Epidermal melanocyte (primary cell): ENCODE measurements at regions not wholly inside any gene's neighbourhood (a gene's known extent, or its start where the extent isn't known, plus 50 kb on each side); places are given as distances from the start of the nearest gene placed in this dataset.

ENCODE experiments used
- DNase-seq: peaks from one replicate; pipeline ENCODE4 v3.0.0; 2011; ENCODE audit warnings: low spot score; ENCODE audit not compliant: insufficient read length

DNA sequence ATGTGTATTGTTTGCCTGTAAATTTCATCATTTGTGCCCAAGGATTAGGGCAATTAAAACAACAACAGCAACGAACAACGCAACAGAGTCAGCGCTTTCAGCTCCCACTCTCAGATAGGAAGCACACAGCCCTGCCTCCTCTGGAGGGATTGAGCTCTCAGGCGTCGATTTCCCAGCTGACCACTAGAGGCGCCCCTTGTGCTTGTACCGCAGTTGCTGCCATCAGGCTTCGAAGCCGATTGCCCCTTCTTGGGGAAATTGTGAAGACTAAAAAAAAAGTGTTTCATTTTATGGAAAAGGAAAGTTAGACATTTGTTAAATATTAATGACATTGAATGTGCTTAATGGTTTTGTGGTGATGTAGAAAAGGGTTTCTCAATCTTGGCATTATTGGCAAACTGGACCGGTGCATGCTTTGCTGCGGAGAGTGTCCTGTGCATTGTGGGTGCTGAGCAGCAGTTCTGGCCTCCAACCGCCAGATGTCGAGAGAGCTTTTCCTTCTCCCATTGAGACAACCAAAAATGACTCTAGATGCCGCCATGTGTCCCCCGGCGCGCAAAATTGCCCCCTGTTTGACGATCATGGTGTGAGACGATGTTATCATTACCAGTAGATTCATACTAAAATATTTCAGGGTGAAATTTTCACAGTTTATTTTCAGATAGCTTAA, 650.4 kb upstream of the RBFOX1 start:
- no peak for DNase-seq

DNA sequence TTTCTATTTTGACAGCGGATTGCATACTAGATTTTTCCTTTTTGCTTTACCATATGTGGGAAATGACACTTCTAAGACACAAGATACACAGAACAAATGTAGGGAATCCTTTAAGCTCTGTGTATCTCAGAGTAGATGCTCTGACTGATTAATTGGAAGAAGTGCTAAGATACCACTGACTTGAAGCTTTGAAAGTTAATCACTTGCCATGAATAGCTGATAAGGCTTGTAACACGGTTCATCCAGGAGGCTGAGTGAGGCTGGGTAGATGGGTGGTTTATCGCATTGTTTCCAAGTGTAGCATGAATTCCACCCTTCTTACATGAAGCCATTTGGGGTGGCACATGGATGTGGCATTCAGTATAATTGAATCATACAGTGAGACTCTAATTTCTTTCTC, 654.1 kb upstream of the RBFOX1 start:
- no peak for DNase-seq

DNA sequence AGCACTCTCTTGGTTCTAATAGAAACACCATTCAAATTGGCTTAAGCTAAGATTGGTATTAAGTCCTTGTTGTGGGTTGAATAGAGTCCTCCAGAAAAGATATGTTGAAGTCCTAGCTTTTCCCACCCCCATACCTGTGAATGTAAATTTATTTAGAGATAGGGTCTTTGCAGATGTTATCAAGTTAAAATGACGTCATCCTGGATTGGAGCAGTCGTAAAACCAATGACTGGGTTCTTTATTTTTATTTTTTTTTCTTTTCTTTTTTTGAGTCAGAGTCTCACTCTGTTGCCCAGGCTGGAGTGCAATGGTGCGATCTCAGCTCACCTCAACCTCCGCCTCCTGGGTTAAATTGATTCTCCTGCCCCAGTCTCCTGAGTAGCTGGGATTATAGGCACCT, 658.6 kb upstream of the RBFOX1 start:
- DNase-seq = no peak

DNA sequence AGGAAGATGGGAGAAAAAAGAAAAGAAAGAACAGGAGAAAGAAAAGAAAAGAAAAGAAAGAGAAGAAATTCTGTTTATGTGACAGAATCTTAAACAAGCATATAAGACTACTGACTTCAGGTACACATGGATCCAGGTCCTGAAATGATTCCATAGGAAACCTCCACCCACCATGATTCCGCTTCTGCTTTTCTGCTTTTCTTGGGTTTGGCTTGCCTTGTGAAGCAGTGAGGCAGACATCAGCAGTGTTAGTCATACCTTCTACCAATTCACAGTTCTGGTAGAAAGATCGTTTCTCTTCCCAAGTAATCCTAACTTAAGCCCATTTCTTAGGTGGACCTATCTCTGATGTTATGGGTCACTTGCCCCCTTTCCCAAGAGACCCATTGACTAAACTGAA, 660.1 kb upstream of the RBFOX1 start:
- no peak for DNase-seq

- no peak for DNase-seq
Observed at GRCh38 chr16:6667393-6667792, 665.3 kb upstream of the RBFOX1 start.

- no peak for DNase-seq
Observed at GRCh38 chr16:6665126-6665525, 667.5 kb upstream of the RBFOX1 start.

DNA sequence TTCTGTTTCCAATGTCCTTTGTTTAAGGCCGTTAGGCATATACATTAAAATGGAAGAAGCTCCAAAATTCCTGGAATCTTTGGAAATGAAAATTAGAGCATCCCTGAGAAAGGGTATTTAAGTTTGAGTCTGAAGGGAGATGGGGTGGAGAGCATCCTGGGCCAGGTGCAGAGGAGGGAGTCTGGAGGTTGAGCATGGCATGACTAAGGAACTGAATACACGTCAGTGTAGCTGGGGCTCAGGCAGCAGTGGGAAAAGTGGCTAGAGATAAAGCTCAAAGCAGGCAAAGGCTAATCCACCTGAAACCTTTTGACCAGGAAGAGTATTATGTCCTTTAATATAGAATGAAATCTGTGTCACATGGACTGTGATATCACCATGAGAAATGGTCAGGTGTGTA, 669.0 kb upstream of the RBFOX1 start:
- DNase-seq = no peak

DNA sequence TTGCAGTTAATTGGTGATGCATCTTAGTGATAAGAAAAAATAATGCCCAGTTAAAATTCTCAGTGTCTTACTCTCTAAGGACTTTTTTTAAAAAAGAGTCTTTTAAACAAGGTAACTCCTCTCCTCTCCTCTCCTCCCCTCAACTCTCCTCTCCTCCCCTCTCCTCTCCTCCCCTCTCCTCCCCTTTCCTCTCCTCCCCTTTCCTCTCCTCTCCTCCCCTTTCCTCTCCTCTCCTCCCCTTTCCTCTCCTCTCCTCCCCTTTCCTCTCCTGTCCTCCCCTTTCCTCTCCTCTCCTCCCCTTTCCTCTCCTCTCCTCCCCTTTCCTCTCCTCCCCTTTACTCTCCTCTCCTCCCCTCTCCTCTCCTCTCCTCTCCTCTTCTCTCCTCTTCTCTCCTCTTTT, 675.9 kb upstream of the RBFOX1 start:
- DNase-seq = no peak

DNA sequence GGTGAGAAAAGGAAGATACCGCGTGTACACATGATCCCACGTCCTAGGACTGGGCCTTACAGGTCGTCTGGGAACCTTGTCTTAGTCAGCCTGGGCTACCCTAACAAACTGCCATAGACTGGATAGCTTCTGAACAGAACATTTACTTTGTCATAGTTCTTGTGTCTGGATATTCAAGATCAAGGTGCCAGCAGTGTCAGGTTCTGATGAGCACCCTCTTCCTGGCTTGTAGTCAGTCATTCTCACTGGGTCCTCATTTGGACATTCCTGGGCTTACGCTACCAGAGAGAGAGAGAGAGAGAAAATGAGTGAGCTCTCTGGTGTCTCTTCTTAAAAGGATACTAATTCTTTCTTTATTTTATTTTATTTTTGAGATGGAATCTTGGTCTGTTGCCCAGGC, 685.8 kb upstream of the RBFOX1 start:
- DNase-seq = no peak

DNA sequence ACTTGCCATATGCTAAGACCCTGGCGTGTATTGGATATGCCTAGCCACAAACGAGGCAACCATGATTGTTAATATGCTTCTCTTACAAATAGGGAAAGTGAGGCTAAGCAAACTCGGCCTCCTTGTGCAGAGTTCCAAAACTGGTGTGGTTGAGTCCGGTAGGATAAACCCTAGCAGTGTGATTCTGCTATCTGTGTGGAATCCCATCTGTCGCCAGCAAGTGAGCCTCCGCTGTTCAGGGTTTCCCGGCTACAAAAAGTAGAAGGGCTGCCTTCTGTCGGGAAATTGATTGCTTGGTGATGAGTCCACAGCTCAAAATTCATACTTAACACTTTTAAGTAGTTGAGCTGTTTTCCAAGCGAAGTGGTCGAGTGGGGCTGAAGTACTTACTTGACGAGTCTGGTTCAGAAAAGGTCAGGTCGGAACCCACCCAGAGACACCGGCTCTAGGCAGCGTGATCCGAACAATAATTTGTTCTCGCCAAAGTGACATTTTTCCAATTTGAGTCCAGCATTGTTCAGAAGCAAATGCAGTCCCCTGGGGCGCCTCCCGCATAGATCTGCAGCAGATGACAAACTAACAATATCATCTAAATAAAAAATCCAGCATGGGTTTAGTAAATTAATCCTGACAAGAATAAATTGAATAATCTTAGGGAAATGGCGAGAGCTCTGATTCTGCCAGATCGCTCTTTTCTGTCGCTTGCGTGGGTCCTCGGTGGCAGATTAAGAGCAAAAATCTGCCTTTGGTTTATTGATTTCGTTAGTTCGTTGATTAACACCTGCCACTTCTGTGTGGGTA, 686.7 kb upstream of the RBFOX1 start:
- no peak for DNase-seq

DNA sequence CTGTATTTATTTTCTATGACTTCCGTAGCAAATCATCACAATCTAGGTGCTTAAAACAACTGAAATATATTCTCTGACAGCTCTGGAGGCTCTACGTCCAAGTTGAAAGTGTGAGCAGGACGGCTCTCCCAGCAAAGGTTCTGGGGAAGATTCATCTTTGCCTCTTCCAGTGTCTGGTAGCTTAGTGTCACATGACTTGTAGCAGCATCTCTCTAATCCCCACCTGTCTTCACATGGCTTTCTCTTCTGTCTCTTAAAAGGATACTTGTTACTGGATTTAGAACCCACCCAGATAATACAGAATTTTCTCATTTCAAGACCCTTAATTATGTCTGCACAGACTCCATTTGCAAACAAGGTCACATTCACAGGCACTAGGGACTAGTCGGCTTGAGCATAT, 687.7 kb upstream of the RBFOX1 start:
- DNase-seq = no peak

- DNase-seq = no peak
Observed at GRCh38 chr16:6643080-6643686, 689.5 kb upstream of the RBFOX1 start.

GRCh38 chr16:6642271-6642670, 690.4 kb upstream of the RBFOX1 start:
- DNase-seq = no peak

- DNase-seq = no peak
Observed at GRCh38 chr16:6641091-6641490, 691.6 kb upstream of the RBFOX1 start.

GRCh38 chr16:6636457-6636856, 696.2 kb upstream of the RBFOX1 start:
- DNase-seq = no peak

DNA sequence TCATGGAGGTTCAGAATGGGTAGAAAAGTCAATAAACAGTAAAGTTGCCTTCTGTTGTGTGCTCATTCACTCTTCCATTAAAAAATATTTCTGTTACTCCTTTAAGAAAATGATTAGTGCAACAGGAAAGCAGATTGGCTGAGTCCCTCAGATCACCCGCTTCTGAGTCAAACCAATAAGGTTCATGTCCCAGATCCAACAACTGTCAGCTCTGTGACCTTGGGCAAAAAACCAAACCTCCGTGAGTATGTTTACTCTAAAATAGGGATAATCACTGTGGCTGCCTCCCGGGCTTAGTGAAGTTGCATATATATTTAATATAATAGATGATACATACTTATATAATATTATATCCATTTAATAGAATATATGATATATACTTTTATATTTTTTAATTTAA, 698.5 kb upstream of the RBFOX1 start:
- no peak for DNase-seq

GRCh38 chr16:6633456-6633855, 699.2 kb upstream of the RBFOX1 start:
- DNase-seq = no peak

DNA sequence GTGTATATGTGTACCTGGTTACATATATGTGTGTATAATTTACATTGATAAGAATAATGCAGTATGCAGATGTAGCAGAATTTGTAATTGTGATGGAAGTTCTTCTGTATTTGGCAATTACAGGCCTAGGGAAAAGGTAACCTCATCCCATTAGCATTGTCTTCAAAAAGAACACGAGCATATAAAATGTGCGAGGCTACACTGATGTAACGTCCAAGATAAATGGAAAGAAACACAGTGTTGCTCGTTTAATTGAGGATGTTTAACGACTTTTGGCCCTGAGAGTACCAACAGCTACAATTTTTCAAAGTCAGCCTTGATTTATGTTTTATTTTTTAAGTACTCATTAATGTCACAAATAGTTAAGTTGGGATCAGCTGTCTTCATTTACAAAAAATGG, 703.5 kb upstream of the RBFOX1 start:
- DNase-seq = no peak

DNA sequence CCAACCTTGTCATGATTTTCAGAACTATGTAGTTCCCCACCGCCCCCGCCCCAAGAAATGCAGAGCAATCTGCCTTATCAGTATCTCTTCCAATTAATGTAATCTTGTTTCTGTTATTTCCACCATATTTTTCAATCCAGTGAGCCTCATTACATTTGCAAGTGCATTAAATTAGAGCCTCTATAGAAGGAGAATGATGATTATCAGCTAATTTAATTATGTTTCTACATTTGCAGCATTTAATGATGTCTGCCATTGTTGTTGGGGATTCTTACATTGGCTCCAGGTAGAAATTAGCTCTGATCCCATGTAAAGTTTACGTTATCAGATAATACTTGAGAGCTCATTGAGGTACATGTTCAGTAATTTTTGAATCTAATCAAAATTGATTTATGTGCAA, 707.0 kb upstream of the RBFOX1 start:
- no peak for DNase-seq

GRCh38 chr16:6618874-6619273, 713.8 kb upstream of the RBFOX1 start:
- DNase-seq = no peak

DNA sequence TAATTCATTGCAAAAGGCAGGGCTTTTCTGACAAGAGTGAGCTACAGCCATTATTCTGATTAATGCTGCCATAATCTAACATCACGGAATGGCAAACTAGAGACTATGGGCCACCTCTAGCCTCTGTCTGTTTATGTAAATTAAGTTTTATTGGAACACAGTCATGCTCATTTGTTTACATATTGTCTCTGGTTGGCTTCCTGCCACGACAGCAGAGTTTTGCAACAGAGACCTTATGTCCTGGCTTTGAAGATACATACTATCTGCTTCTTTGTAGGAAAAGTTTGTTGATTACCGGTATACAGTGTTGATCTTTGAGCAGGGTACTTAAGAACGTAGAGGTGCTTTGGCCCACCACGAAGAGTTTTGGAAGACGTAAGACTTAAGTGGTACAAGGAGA, 715.9 kb upstream of the RBFOX1 start:
- DNase-seq = no peak

- DNase-seq = no peak
Observed at GRCh38 chr16:6615636-6616035, 717.0 kb upstream of the RBFOX1 start.

DNA sequence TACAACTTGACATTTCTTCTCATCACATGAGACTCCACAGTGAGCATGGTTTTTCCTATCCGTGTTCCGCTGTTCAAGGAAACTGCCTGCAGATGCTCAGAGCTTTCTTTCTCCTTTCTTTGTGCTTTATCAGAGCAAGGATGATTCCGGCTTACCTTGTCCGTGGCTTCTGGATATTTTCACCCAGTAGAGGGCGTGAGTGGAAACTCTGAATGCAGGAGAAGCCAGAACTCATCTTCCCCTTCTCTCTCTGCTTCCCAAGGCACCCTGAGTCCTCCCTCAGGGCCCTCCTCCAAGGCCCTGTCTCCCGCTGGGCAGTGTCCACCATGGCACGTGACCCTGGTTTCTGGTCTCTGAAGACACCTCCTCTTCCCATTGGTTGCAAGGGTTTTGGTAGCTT, 721.1 kb upstream of the RBFOX1 start:
- DNase-seq = no peak
